H1 (cell line): ENCODE measurements at regions not wholly inside any gene's neighbourhood (a gene's known extent, or its start where the extent isn't known, plus 50 kb on each side); places are given as distances from the start of the nearest gene placed in this dataset.

Experiments
- CTCF ChIA-PET: fragments of 300-600 bp; sonication (Branson Sonifier 250); formaldehyde crosslinking; loops from one replicate; lab custom pipeline; 2021; ENCODE audit not compliant: partially characterized antibody; lab: Charles Lee
- POLR2A ChIA-PET: fragments of 300-600 bp; sonication (Branson Sonifier 250); formaldehyde crosslinking; loops from one replicate; lab custom pipeline; 2021; ENCODE audit warnings: inconsistent platforms; ENCODE audit not compliant: partially characterized antibody; lab: Charles Lee
- DNase-seq, 2 experiments: peaks; one replicate each; pipeline versions ENCODE4 v3.0.0 to v3.0.0-alpha.2; 2010 to 2022; ENCODE audit warnings: low spot score in 2 of 2, low read depth in 1 of 2, mixed read lengths in 1 of 2
- FAIRE-seq: peaks from 2 replicates; lab custom pipeline; 2011; peaks lifted over from hg19 to GRCh38; lab: Jason Lieb, UNC
- H2AFZ ChIP-seq: 2 replicates; pipeline ENCODE4 v1.8.1; 2012; ENCODE audit warnings: low read length, inconsistent platforms
- H2AK5ac ChIP-seq: 2 replicates; pipeline ENCODE4 v1.6.1; 2013; ENCODE audit warnings: low read depth, low read length
- H2BK120ac ChIP-seq: replicated peaks from 2 replicates; pipeline ENCODE3; 2013; ENCODE audit warnings: low read depth, low read length, inconsistent platforms
- H2BK12ac ChIP-seq: 2 replicates; pipeline ENCODE4 v1.6.1; 2013; ENCODE audit warnings: low read depth, low read length
- H2BK15ac ChIP-seq: 2 replicates; pipeline ENCODE4 v1.6.1; 2013; ENCODE audit warnings: low read length
- H2BK20ac ChIP-seq: 2 replicates; pipeline ENCODE4 v1.6.1; 2013; ENCODE audit warnings: low read length
- H2BK5ac ChIP-seq: 2 replicates; pipeline ENCODE4 v1.6.1; 2013; ENCODE audit warnings: low read depth, low read length
- H3K14ac ChIP-seq: 2 replicates; pipeline ENCODE4 v1.6.1; 2013; ENCODE audit warnings: inconsistent platforms; ENCODE audit not compliant: insufficient read length
- H3K18ac ChIP-seq: 2 replicates; pipeline ENCODE4 v1.6.1; 2013; ENCODE audit warnings: low read length; ENCODE audit errors: extremely low read depth
- H3K23ac ChIP-seq: 2 replicates; pipeline ENCODE4 v1.6.1; 2013; ENCODE audit warnings: inconsistent platforms; ENCODE audit not compliant: insufficient read length
- H3K23me2 ChIP-seq: 2 replicates; pipeline ENCODE4 v1.6.1; 2013; ENCODE audit warnings: low read depth, low read length
- H3K27ac ChIP-seq: 2 replicates; pipeline ENCODE4 v1.6.1; 2011; ENCODE audit warnings: low read depth, low read length, inconsistent platforms
- H3K27me3 ChIP-seq, 4 experiments: replicated peaks in 1 of 4; 1 replicate in 1 of 4; 2 replicates in 3 of 4; pipeline versions ENCODE4 v1.6.1 to v1.8.1; 2011 to 2013; ENCODE audit warnings: low read length in 3 of 4, mild to moderate bottlenecking in 3 of 4, inconsistent platforms in 2 of 4, mixed read lengths in 2 of 4, moderate library complexity in 1 of 4; ENCODE audit not compliant: control insufficient read depth in 3 of 4, insufficient read depth in 3 of 4; ENCODE audit errors: extremely low read depth in 1 of 4
- H3K36me3 ChIP-seq, 4 experiments: 2 replicates each; pipeline versions ENCODE4 v1.6.1 to v1.8.1; 2011 to 2013; ENCODE audit warnings: mild to moderate bottlenecking in 4 of 4, low read length in 3 of 4, moderate library complexity in 2 of 4, control low read depth in 1 of 4, inconsistent platforms in 1 of 4; ENCODE audit not compliant: insufficient read depth in 4 of 4, control insufficient read depth in 2 of 4
- H3K4ac ChIP-seq: replicated peaks from 2 replicates; pipeline ENCODE3; 2013; ENCODE audit warnings: low read length, low read depth, mixed read lengths, inconsistent platforms; ENCODE audit not compliant: insufficient read length
- H3K4me1 ChIP-seq, 4 experiments: replicated peaks in 1 of 4; 1 replicate in 1 of 4; 2 replicates in 3 of 4; pipeline versions ENCODE4 v1.6.1 to v1.8.1; 2011 to 2013; ENCODE audit warnings: low read length in 3 of 4, inconsistent platforms in 2 of 4, mixed read lengths in 1 of 4; ENCODE audit not compliant: insufficient read depth in 4 of 4, control insufficient read depth in 3 of 4
- H3K4me2 ChIP-seq, 2 experiments: 2 replicates each; pipeline versions ENCODE4 v1.6.1 to v1.8.1; 2011 to 2013; ENCODE audit warnings: low read depth in 2 of 2, low read length in 2 of 2, control low read depth in 1 of 2, inconsistent platforms in 1 of 2, mild to moderate bottlenecking in 1 of 2; ENCODE audit not compliant: insufficient read depth in 1 of 2
- H3K4me3 ChIP-seq, 4 experiments: fragments of 200-600, 300-600 bp in 1 of 4; sonication (generic), shearing (Covaris generic), sonication (Bioruptor Twin) in 1 of 4; 2 replicates each; pipeline versions ENCODE4 v1.5.1 to v1.8.1; 2011 to 2016; ENCODE audit warnings: low read length in 4 of 4, low read depth in 3 of 4, control low read depth in 2 of 4, inconsistent platforms in 2 of 4, mild to moderate bottlenecking in 2 of 4, mixed read lengths in 1 of 4, moderate library complexity in 1 of 4; ENCODE audit not compliant: insufficient read depth in 2 of 4; ENCODE audit errors: extremely low read depth in 1 of 4
- H3K56ac ChIP-seq: replicated peaks from 2 replicates; pipeline ENCODE3; 2013; ENCODE audit warnings: low read depth, mild to moderate bottlenecking, mixed read lengths, low read length, inconsistent platforms; ENCODE audit not compliant: insufficient read length
- H3K79me1 ChIP-seq: 2 replicates; pipeline ENCODE4 v1.6.1; 2013; ENCODE audit warnings: low read depth, low read length, control low read depth
- H3K79me2 ChIP-seq, 2 experiments: 2 replicates each; pipeline versions ENCODE4 v1.6.1 to v1.8.1; 2012 to 2013; ENCODE audit warnings: low read length in 2 of 2, mild to moderate bottlenecking in 2 of 2, inconsistent platforms in 1 of 2; ENCODE audit not compliant: insufficient read depth in 2 of 2, control insufficient read depth in 1 of 2
- H3K9ac ChIP-seq, 4 experiments: replicated peaks in 1 of 4; 1 replicate in 1 of 4; 2 replicates in 3 of 4; pipeline versions ENCODE4 v1.6.1 to v1.8.1; 2011 to 2013; ENCODE audit warnings: low read depth in 3 of 4, low read length in 3 of 4, control low read depth in 2 of 4, mild to moderate bottlenecking in 2 of 4, moderate library complexity in 2 of 4, inconsistent platforms in 1 of 4; ENCODE audit errors: extremely low read depth in 1 of 4
- H3K9me3 ChIP-seq, 2 experiments: 2 replicates each; pipeline versions ENCODE4 v1.6.1 to v1.8.1; 2012 to 2013; ENCODE audit warnings: mild to moderate bottlenecking in 2 of 2, moderate library complexity in 2 of 2, control low read depth in 1 of 2, inconsistent platforms in 1 of 2, low read depth in 1 of 2, low read length in 1 of 2, mixed read lengths in 1 of 2; ENCODE audit not compliant: insufficient read depth in 2 of 2
- H4K20me1 ChIP-seq, 2 experiments: replicated peaks in 1 of 2; 2 replicates each; pipeline versions ENCODE3 to v1.8.1; 2011 to 2013; ENCODE audit warnings: inconsistent platforms in 2 of 2, low read length in 2 of 2, mild to moderate bottlenecking in 1 of 2; ENCODE audit not compliant: insufficient read depth in 2 of 2, control insufficient read depth in 1 of 2
- H4K5ac ChIP-seq: 2 replicates; pipeline ENCODE4 v1.6.1; 2013; ENCODE audit warnings: low read length, low read depth, mixed read lengths, inconsistent platforms; ENCODE audit not compliant: insufficient read length
- H4K8ac ChIP-seq: 2 replicates; pipeline ENCODE4 v1.8.0; 2013; ENCODE audit warnings: mild to moderate bottlenecking, moderate library complexity, low read length, inconsistent platforms; ENCODE audit not compliant: insufficient read depth; ENCODE audit errors: extremely low read depth
- H4K91ac ChIP-seq: replicated peaks from 2 replicates; pipeline ENCODE3; 2013; ENCODE audit warnings: low read length, mixed read lengths, inconsistent platforms; ENCODE audit not compliant: insufficient read length
- BRCA1 ChIP-seq: IDR thresholded peaks from 2 replicates; pipeline ENCODE4 v1.6.1; 2012; ENCODE audit warnings: low read depth, low read length, improper control_type of control experiment
- WGBS, 2 experiments: shearing (Covaris generic) in 1 of 2; methylation state at CpG; one replicate each; pipeline versions ENCODE4 v1.1.6 to v1.1.7; 2013 to 2015; ENCODE audit warnings: low lambda C conversion rate in 2 of 2, mixed read lengths in 2 of 2, inconsistent platforms in 1 of 2, low coverage in 1 of 2, missing lambda C conversion rate in 1 of 2; ENCODE audit not compliant: insufficient replicate concordance in 2 of 2, insufficient coverage in 1 of 2, insufficient read length in 1 of 2; ENCODE audit errors: extremely low coverage in 1 of 2, missing lambda C conversion rate in 1 of 2; 5-methylcytosine and 5-hydroxymethylcytosine counted together

DNA sequence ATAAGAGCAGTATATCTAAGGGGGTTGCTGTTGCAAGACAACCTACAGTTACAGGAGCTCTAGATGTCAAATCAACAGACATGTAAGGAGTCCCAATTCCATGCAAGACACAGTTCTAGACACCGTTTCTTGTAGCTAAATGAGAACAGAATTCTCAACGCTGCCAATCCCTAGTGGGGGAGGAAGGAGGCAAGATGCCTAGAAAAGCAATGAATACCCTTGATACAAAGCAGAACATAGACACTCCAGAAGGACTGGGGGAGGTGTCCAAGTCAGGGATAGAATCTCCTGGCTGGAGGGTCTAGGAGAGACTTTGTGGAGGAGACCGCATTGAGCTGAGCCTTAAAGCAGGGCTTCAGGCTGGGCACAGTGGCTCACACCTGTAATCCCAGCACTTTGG lies 280.2 kb downstream of the BUD13 start:
- 90% methylated on average over 3 of the region's 3 CpGs; no CpG with 5 or more reads in 1 of the 2 experiments for WGBS, 2 experiments
- CTCF ChIA-PET = interaction anchor here (0.7 to 1.2 kb wide), 4 partner anchors 19 to 149 kb away, joined by 3 to 6 read pairs (median 3); no protein-coding TSS in a partner anchor
- TF ChIP-seq BRCA1 = no peak

More for the DNA sequence above, 280.2 kb downstream of the BUD13 start:
- H3K27me3 ChIP-seq = peaks cover 0 to 13% (median 9%) of the 10 kb centered on the region in 4 experiments; a peak in 5 of 7 replicates
- no peak overlapping the region for H2AFZ ChIP-seq
- no peak overlapping the region for H2AK5ac ChIP-seq
- no peak overlapping the region for H3K4ac ChIP-seq
- POLR2A ChIA-PET = no interaction called here
- no peak overlapping the region for H2BK12ac ChIP-seq
- H3K36me3 ChIP-seq = no peaks in the 10 kb centered on the region
- H3K4me2 ChIP-seq = no peak overlapping the region
- no peak overlapping the region for H3K23ac ChIP-seq
- no peak overlapping the region for H2BK120ac ChIP-seq
- no peak overlapping the region for H3K27ac ChIP-seq
- no peak overlapping the region for H3K9ac ChIP-seq
- peaks cover 0 to 2% (median 0%) of the 10 kb centered on the region in 4 experiments; a peak in 2 of 7 replicates for H3K4me1 ChIP-seq
- H2BK20ac ChIP-seq = no peak overlapping the region
- no peak overlapping the region for H4K5ac ChIP-seq
- H3K56ac ChIP-seq = no peak overlapping the region
- FAIRE-seq = no peak
- no peaks in the 10 kb centered on the region for H4K20me1 ChIP-seq
- no peaks in the 10 kb centered on the region for H3K79me2 ChIP-seq
- H3K4me3 ChIP-seq = no peak overlapping the region
- no peaks in the 10 kb centered on the region for H3K79me1 ChIP-seq
- H3K14ac ChIP-seq = no peak overlapping the region
- H3K23me2 ChIP-seq = no peaks in the 10 kb centered on the region; the same call in 1 of the 2 replicates
- H3K9me3 ChIP-seq = no peaks in the 10 kb centered on the region
- H2BK5ac ChIP-seq = no peak overlapping the region
- no peak overlapping the region for H3K18ac ChIP-seq
- H2BK15ac ChIP-seq = no peak overlapping the region
- H4K8ac ChIP-seq = no peak overlapping the region
- no peak for DNase-seq
- H4K91ac ChIP-seq = no peak overlapping the region
